Cardiac muscle cell (in vitro differentiated cells and primary cell): ENCODE measurements at regions not wholly inside any gene's neighbourhood (a gene's known extent, or its start where the extent isn't known, plus 50 kb on each side); places are given as distances from the start of the nearest gene placed in this dataset.

ENCODE experiments used
- DNase-seq, 2 donors: peaks; one replicate each; pipeline versions ENCODE4 v3.0.0 to v3.0.0-alpha.2; 2010 to 2017; ENCODE audit warnings: low read depth in 1 of 2, low spot score in 1 of 2
- H3K27ac ChIP-seq: fragments of 200-600 bp; sonication (generic); 2 replicates; pipeline ENCODE4 v1.5.1; 2016
- H3K27me3 ChIP-seq: fragments of 200-600 bp; sonication (generic); 2 replicates; pipeline ENCODE4 v1.6.0; 2016; ENCODE audit warnings: control low read depth
- H3K36me3 ChIP-seq: fragments of 200-600 bp; sonication (generic); 2 replicates; pipeline ENCODE4 v1.5.1; 2016; ENCODE audit warnings: control low read depth
- H3K4me1 ChIP-seq: fragments of 200-600 bp; sonication (generic); 2 replicates; pipeline ENCODE4 v1.8.1; 2017; ENCODE audit warnings: low read depth, mild to moderate bottlenecking, mixed run types
- H3K4me3 ChIP-seq: fragments of 200-600 bp; sonication (generic); 2 replicates; pipeline ENCODE4 v1.5.1; 2016; ENCODE audit warnings: mild to moderate bottlenecking
- H3K9me3 ChIP-seq: fragments of 200-600 bp; sonication (generic); 2 replicates; pipeline ENCODE4 v1.5.1; 2017; ENCODE audit warnings: low read depth, mild to moderate bottlenecking, control low read depth
- CTCF ChIP-seq: IDR thresholded peaks from 2 replicates; pipeline ENCODE4 v1.5.1; 2012; ENCODE audit warnings: low read depth, mild to moderate bottlenecking, low read length

- Histone ChIP-seq H3K4me1 (no peaks in the 10 kb centered on the region), H3K36me3 (no peaks in the 10 kb centered on the region), H3K9me3 (no peaks in the 10 kb centered on the region), H3K27ac (no peak overlapping the region), H3K27me3 (no peaks in the 10 kb centered on the region), H3K4me3 (no peak overlapping the region)
- no peak for DNase-seq
- no peak for TF ChIP-seq CTCF
Observed at GRCh38 chr11:121899520-121899919, 216.5 kb downstream of the BLID start.

- Histone ChIP-seq H3K27ac (no peak overlapping the region), H3K4me1 (no peaks in the 10 kb centered on the region), H3K4me3 (no peak overlapping the region), H3K9me3 (no peaks in the 10 kb centered on the region), H3K36me3 (no peaks in the 10 kb centered on the region), H3K27me3 (no peaks in the 10 kb centered on the region)
- no peak for TF ChIP-seq CTCF
- DNase-seq: no peak
Observed at GRCh38 chr11:121898903-121899302, 217.1 kb downstream of the BLID start.

GRCh38 chr11:121895919-121896318 is 220.1 kb downstream of the BLID start:
- TF ChIP-seq CTCF: no peak
- H3K27ac ChIP-seq: no peak overlapping the region
- no peak for DNase-seq
- no peaks in the 10 kb centered on the region for H3K27me3 ChIP-seq
- no peaks in the 10 kb centered on the region for H3K36me3 ChIP-seq
- H3K4me1 ChIP-seq: peaks cover 6% of the 10 kb centered on the region
- no peaks in the 10 kb centered on the region for H3K9me3 ChIP-seq
- H3K4me3 ChIP-seq: no peak overlapping the region

GRCh38 chr11:121894581-121894980 is 221.4 kb downstream of the BLID start:
- no peak for TF ChIP-seq CTCF
- no peaks in the 10 kb centered on the region for H3K27me3 ChIP-seq
- H3K4me1 ChIP-seq: peaks cover 6% of the 10 kb centered on the region
- no peak overlapping the region for H3K27ac ChIP-seq
- H3K9me3 ChIP-seq: no peaks in the 10 kb centered on the region
- no peak overlapping the region for H3K4me3 ChIP-seq
- no peak for DNase-seq
- no peaks in the 10 kb centered on the region for H3K36me3 ChIP-seq

GRCh38 chr11:121892863-121893262 is 223.2 kb downstream of the BLID start:
- no peaks in the 10 kb centered on the region for H3K27me3 ChIP-seq
- no peak overlapping the region for H3K4me3 ChIP-seq
- DNase-seq: peak in 1 of 2 donors; percentile 30
- no peaks in the 10 kb centered on the region for H3K36me3 ChIP-seq
- no peak overlapping the region for H3K27ac ChIP-seq
- no peak for TF ChIP-seq CTCF
- peaks cover 6% of the 10 kb centered on the region for H3K4me1 ChIP-seq
- H3K9me3 ChIP-seq: no peaks in the 10 kb centered on the region

GRCh38 chr11:121892131-121892681 is 223.8 kb downstream of the BLID start:
- Histone ChIP-seq H3K4me3 (no peak overlapping the region), H3K4me1 (peaks cover 11% of the 10 kb centered on the region), H3K36me3 (no peaks in the 10 kb centered on the region), H3K27me3 (no peaks in the 10 kb centered on the region), H3K27ac (no peak overlapping the region), H3K9me3 (no peaks in the 10 kb centered on the region)
- peak; percentile 12 to 74 for DNase-seq
- TF ChIP-seq CTCF: no peak
